B cell (primary cell): ENCODE measurements at regions not wholly inside any gene's neighbourhood (a gene's known extent, or its start where the extent isn't known, plus 50 kb on each side); places are given as distances from the start of the nearest gene placed in this dataset.
"Not testable (repeated sequence)": the region's sequence is repeated elsewhere in the genome, so short reads cannot be mapped to it uniquely, and the experiment has no call there.

Source experiments
- CTCF ChIP-seq: fragments of 200-600 bp; IDR thresholded peaks from one replicate; pipeline ENCODE4 v1.8.0; 2022; ENCODE audit warnings: antibody characterized with exemption, mild to moderate bottlenecking
- EZH2 ChIP-seq: IDR thresholded peaks from 2 replicates; pipeline ENCODE4 v1.6.1; 2012; ENCODE audit warnings: borderline replicate concordance, low read depth, mild to moderate bottlenecking, moderate library complexity, low read length; ENCODE audit not compliant: insufficient read depth, poor library complexity, severe bottlenecking

DNA sequence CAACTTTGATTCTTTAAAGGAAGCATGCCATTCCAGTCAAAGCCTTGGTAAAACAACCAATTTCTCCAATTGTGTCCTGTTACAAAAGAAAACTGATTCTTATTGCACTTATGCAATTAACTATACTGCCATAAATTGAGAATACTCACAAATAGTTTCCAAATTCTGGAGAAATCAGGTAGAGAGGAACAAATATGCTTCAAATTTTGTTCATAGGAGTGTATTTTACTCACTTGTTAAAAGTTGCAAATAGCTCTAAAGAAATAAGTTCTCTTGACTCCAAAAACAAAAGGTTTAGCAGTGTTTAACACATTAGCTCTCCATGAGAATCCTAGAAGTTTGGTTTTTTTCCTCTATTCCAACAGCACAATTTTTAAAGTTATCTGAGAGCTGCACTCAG, 176.1 kb upstream of the SMAD3 start:
- TF ChIP-seq CTCF, EZH2: not testable (repeated sequence)
